NCI-H1694 (cell line): ENCODE measurements at regions not wholly inside any gene's neighbourhood (a gene's known extent, or its start where the extent isn't known, plus 50 kb on each side); places are given as distances from the start of the nearest gene placed in this dataset.

Source experiments
- DNase-seq: peaks from one replicate; lab custom pipeline; 2025; lab: John Stamatoyannopoulos, UW

DNA sequence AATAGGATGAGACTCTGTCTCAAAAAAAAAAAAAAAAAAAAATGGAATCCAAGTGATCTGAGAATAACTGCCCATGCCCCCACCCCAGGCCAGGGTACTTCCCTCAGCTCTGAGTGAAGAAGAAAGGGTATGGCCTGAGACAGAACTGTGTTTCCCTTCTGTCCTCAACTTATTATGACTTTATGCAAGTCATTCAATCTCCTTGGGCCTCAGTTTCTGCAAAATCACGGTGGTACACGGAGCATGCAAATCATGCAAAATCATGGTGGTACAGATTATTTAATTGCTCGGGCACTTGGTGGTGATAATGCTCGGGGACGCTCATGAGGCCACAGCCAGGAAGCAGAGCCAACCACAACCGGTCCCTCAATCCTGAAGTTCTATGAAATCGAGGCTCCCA lies 56.5 kb upstream of the TBX3 start:
- no peak for DNase-seq

GRCh38 chr12:114738460-114739184 lies 54.6 kb upstream of the TBX3 start:
- DNase-seq = no peak

DNA sequence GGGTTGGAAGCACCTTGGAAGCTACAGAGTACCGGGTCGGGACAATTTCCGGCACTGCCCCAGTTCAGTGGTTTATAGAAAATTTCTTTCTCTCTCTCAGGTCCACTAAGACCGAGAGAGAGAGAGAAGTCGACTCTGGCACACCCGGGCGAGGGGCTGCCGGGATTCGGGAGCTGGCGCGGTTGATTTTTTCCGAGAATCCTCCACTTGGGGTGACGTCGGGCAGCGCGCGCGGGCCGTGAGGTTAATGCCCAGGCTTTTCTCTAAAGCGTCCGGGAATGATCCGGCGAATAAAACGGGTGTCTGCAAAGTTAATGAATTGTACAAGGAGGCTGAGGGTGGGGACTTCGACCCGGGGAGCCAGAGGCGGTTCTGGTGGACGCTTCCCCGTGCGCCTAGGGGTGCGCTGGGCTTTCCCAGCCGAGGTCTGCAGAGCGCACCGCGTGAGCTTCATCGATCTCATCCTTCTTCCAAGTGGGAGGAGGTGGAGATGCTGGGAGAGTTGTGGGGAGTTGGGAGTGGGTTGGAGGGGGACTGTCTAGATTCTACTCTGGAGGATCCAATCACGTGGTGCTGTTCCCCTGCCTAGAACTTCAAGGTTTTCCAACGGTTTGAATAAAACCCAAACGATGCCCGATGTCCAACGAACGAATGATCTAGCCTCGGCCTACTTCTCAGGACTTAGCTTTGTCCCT lies 51.9 kb upstream of the TBX3 start:
- DNase-seq = no peak

- DNase-seq = no peak
Observed at GRCh38 chr12:114735011-114735410, 51.0 kb upstream of the TBX3 start.

GRCh38 chr12:114733919-114734318 lies 49.9 kb upstream of the TBX3 start:
- DNase-seq = no peak
